WI38 (cell line): ENCODE measurements at regions not wholly inside any gene's neighbourhood (a gene's known extent, or its start where the extent isn't known, plus 50 kb on each side); places are given as distances from the start of the nearest gene placed in this dataset.

Experiments
- H3K4me3 ChIP-seq: 2 replicates; pipeline ENCODE4 v1.5.1; 2011; ENCODE audit warnings: low read depth, mild to moderate bottlenecking, control low read depth, low read length
- CTCF ChIP-seq: IDR thresholded peaks from 2 replicates; pipeline ENCODE4 v1.5.1; 2012; ENCODE audit warnings: low read depth, mild to moderate bottlenecking, control low read depth, low read length

- TF ChIP-seq CTCF = no peak
- no peak overlapping the region for H3K4me3 ChIP-seq
Observed at GRCh38 chr12:86681060-86681459, 424.9 kb upstream of the MGAT4C start.

GRCh38 chr12:86675197-86675596 lies 419.0 kb upstream of the MGAT4C start:
- no peak for TF ChIP-seq CTCF
- no peak overlapping the region for H3K4me3 ChIP-seq

GRCh38 chr12:86670986-86671385 lies 414.8 kb upstream of the MGAT4C start:
- TF ChIP-seq CTCF = no peak
- H3K4me3 ChIP-seq = no peak overlapping the region

- TF ChIP-seq CTCF = no peak
Observed at GRCh38 chr12:86669010-86669409, 412.8 kb upstream of the MGAT4C start.

GRCh38 chr12:86666316-86666715 lies 410.1 kb upstream of the MGAT4C start:
- H3K4me3 ChIP-seq = no peak overlapping the region
- TF ChIP-seq CTCF = no peak

More at GRCh38 chr12:86669010-86669409, 412.8 kb upstream of the MGAT4C start:
- no peak overlapping the region for H3K4me3 ChIP-seq

- TF ChIP-seq CTCF = no peak
- H3K4me3 ChIP-seq = no peak overlapping the region
Observed at GRCh38 chr12:86663716-86664115, 407.5 kb upstream of the MGAT4C start.

GRCh38 chr12:86663173-86663572 lies 407.0 kb upstream of the MGAT4C start:
- no peak for TF ChIP-seq CTCF
- H3K4me3 ChIP-seq = no peak overlapping the region
